ENCODE measurements at regions not wholly inside any gene's neighbourhood (a gene's known extent, or its start where the extent isn't known, plus 50 kb on each side); places are given as distances from the start of the nearest gene placed in this dataset.
"Not testable (repeated sequence)": the region's sequence is repeated elsewhere in the genome, so short reads cannot be mapped to it uniquely, and the experiment has no call there.

- no peak for DNase-seq (ENCODE audit: low spot score)
Observed at GRCh38 chr2:9708683-9709538, 78.1 kb upstream of the YWHAQ start.

GRCh38 chr2:9709539-9710285 lies 78.9 kb upstream of the YWHAQ start:
- DNase-seq (ENCODE audit: low spot score): no peak

- DNase-seq (ENCODE audit: low spot score): no peak
Observed at GRCh38 chr2:9710311-9710710, 79.5 kb upstream of the YWHAQ start.

GRCh38 chr2:9712263-9712662 lies 81.5 kb upstream of the YWHAQ start:
- no peak for DNase-seq (ENCODE audit: low spot score)

GRCh38 chr2:9714630-9715214 lies 83.9 kb upstream of the YWHAQ start:
- no peak for DNase-seq (ENCODE audit: low spot score)

GRCh38 chr2:9715238-9715637 lies 84.4 kb upstream of the YWHAQ start:
- no peak for DNase-seq (ENCODE audit: low spot score)

- DNase-seq (ENCODE audit: low spot score): no peak
Observed at GRCh38 chr2:9717886-9718451, 87.2 kb upstream of the YWHAQ start.

- DNase-seq (ENCODE audit: low spot score): no peak
Observed at GRCh38 chr2:9720352-9721093, 89.7 kb upstream of the YWHAQ start.

GRCh38 chr2:9721344-9721743 lies 90.5 kb upstream of the YWHAQ start:
- DNase-seq (ENCODE audit: low spot score): no peak

GRCh38 chr2:9722451-9722850 lies 91.7 kb upstream of the YWHAQ start:
- no peak for DNase-seq (ENCODE audit: low spot score)

GRCh38 chr2:9724565-9724964 lies 93.8 kb upstream of the YWHAQ start:
- no peak for DNase-seq (ENCODE audit: low spot score)

- no peak for DNase-seq (ENCODE audit: low spot score)
Observed at GRCh38 chr2:9725106-9725505, 94.3 kb upstream of the YWHAQ start.

GRCh38 chr2:9726016-9726415 lies 95.2 kb upstream of the YWHAQ start:
- not testable (repeated sequence) for DNase-seq (ENCODE audit: low spot score)

- DNase-seq (ENCODE audit: low spot score): not testable (repeated sequence)
Observed at GRCh38 chr2:9730523-9730922, 99.7 kb upstream of the YWHAQ start.

GRCh38 chr2:9732824-9733223 lies 102.0 kb upstream of the YWHAQ start:
- DNase-seq (ENCODE audit: low spot score): no peak

- no peak for DNase-seq (ENCODE audit: low spot score)
Observed at GRCh38 chr2:9734308-9734707, 103.5 kb upstream of the YWHAQ start.

- no peak for DNase-seq (ENCODE audit: low spot score)
Observed at GRCh38 chr2:9735335-9735734, 104.5 kb upstream of the YWHAQ start.

GRCh38 chr2:9736021-9736420 lies 105.2 kb upstream of the YWHAQ start:
- no peak for DNase-seq (ENCODE audit: low spot score)

GRCh38 chr2:9737053-9737875 lies 106.0 kb upstream of the TAF1B start:
- no peak for DNase-seq (ENCODE audit: low spot score)

- DNase-seq (ENCODE audit: low spot score): no peak
Observed at GRCh38 chr2:9738062-9738461, 105.2 kb upstream of the TAF1B start.

Measured in H4 (cell line).